A549 (cell line): ENCODE measurements at regions not wholly inside any gene's neighbourhood (a gene's known extent, or its start where the extent isn't known, plus 50 kb on each side); places are given as distances from the start of the nearest gene placed in this dataset.
"Not testable (repeated sequence)": the region's sequence is repeated elsewhere in the genome, so short reads cannot be mapped to it uniquely, and the experiment has no call there.

Experiments
- ATAC-seq, 2 experiments: fragments of 200-7000 bp in 1 of 2; fragments of >200 bp in 1 of 2; cut with Nextera tagmentation in 1 of 2; cut with Tn5 transposase in 1 of 2; 3 replicates each; pipeline versions ENCODE4 v1.8.0 to v1.9.1; 2018 to 2020; ENCODE audit warnings: mild to moderate bottlenecking in 1 of 2, moderate library complexity in 1 of 2
- CTCF ChIA-PET: fragments of 300-600 bp; sonication (Branson Sonifier 250); formaldehyde crosslinking; extraction: SDS; loops from one replicate; lab custom pipeline; 2021; ENCODE audit warnings: antibody characterized with exemption, inconsistent platforms; lab: Yijun Ruan, JAX
- POLR2A ChIA-PET: fragments of 350-600 bp; formaldehyde crosslinking; extraction: SDS; loops from one replicate; lab custom pipeline; 2021; ENCODE audit warnings: antibody characterized with exemption, inconsistent platforms; lab: Yijun Ruan, JAX
- DNase-seq, 2 experiments: peaks; one replicate each; pipeline versions ENCODE4 v3.0.0 to v3.0.0-alpha.2; 2011 to 2016; ENCODE audit warnings: low read depth in 1 of 2, low spot score in 1 of 2
- FAIRE-seq: peaks from 2 replicates; lab custom pipeline; 2011; peaks lifted over from hg19 to GRCh38; lab: Jason Lieb, UNC
- H3K27ac ChIP-seq, 2 experiments: fragments of >200 bp; sonication (Bioruptor Twin); formaldehyde crosslinking; 3 replicates each; pipeline ENCODE4 v1.5.1; 2016 to 2017
- H3K4me1 ChIP-seq: fragments of >200 bp; sonication (Bioruptor Twin); formaldehyde crosslinking; 3 replicates; pipeline ENCODE4 v1.6.1; 2016
- H3K4me2 ChIP-seq: fragments of >200 bp; sonication (Bioruptor Twin); formaldehyde crosslinking; 3 replicates; pipeline ENCODE4 v1.6.1; 2016
- H3K4me3 ChIP-seq: fragments of >200 bp; sonication (Bioruptor Twin); formaldehyde crosslinking; 3 replicates; pipeline ENCODE4 v1.5.1; 2016
- H3K9me3 ChIP-seq: fragments of >200 bp; sonication (Bioruptor Twin); formaldehyde crosslinking; 3 replicates; pipeline ENCODE4 v1.6.1; 2016
- CHD2 ChIP-seq: fragments of 150-350 bp; IDR thresholded peaks from 2 replicates; pipeline ENCODE4 v1.6.1; 2014; ENCODE audit warnings: low read length; ENCODE audit not compliant: partially characterized antibody
- EHF ChIP-seq: fragments of 250-450 bp; sonication (Bioruptor Pico); IDR thresholded peaks from 2 replicates; pipeline ENCODE4 v1.5.0; 2020; ENCODE audit warnings: mild to moderate bottlenecking
- EHMT2 ChIP-seq: fragments of 200-600 bp; sonication (generic); IDR thresholded peaks from 2 replicates; pipeline ENCODE4 v1.6.1; 2016; ENCODE audit warnings: antibody characterized with exemption, low read depth, mild to moderate bottlenecking, moderate library complexity
- EP300 ChIP-seq, 2 experiments: fragments of >200 bp; sonication (Bioruptor Twin); formaldehyde crosslinking; IDR thresholded peaks; 2 replicates in 1 of 2; 3 replicates in 1 of 2; pipeline ENCODE4 v1.6.1; 2016 to 2017
- ESRRA ChIP-seq: fragments of 150-350 bp; IDR thresholded peaks from 2 replicates; pipeline ENCODE4 v1.6.1; 2014; ENCODE audit warnings: mild to moderate bottlenecking, low read length, borderline replicate concordance
- HOXA7 ChIP-seq: fragments of 250-450 bp; sonication (Bioruptor Pico); IDR thresholded peaks from 2 replicates; pipeline ENCODE4 v1.5.0; 2020; ENCODE audit warnings: mild to moderate bottlenecking, moderate library complexity
- JUN ChIP-seq, 2 experiments: fragments of >200 bp; sonication (Bioruptor Twin); formaldehyde crosslinking; IDR thresholded peaks; 2 replicates in 1 of 2; 3 replicates in 1 of 2; pipeline ENCODE4 v1.6.1; 2016 to 2017
- NR3C1 ChIP-seq: fragments of >200 bp; sonication (Bioruptor Twin); formaldehyde crosslinking; IDR thresholded peaks from 3 replicates; pipeline ENCODE4 v1.6.1; 2017
- RAD21 ChIP-seq, 2 experiments: fragments of >200 bp in 1 of 2; sonication (Bioruptor Twin) in 1 of 2; formaldehyde crosslinking in 1 of 2; IDR thresholded peaks in 1 of 2; conservative IDR thresholded peaks in 1 of 2; 2 replicates in 1 of 2; 3 replicates in 1 of 2; pipeline ENCODE4 v1.6.1; 2012 to 2018; ENCODE audit warnings: inconsistent platforms in 1 of 2
- RARB ChIP-seq: fragments of 250-450 bp; sonication (Bioruptor Pico); IDR thresholded peaks from 2 replicates; pipeline ENCODE4 v1.8.0; 2021; ENCODE audit warnings: mild to moderate bottlenecking, moderate library complexity
- RCOR1 ChIP-seq: fragments of 150-350 bp; IDR thresholded peaks from 2 replicates; pipeline ENCODE4 v1.6.1; 2014; ENCODE audit warnings: antibody characterized with exemption, low read length, low read depth
- RFX5 ChIP-seq: fragments of 450-650 bp; IDR thresholded peaks from 2 replicates; pipeline ENCODE4 v1.7.1; 2014; ENCODE audit warnings: antibody characterized with exemption, mild to moderate bottlenecking, moderate library complexity
- TFCP2L1 ChIP-seq: fragments of 250-450 bp; sonication (Bioruptor Pico); IDR thresholded peaks from 2 replicates; pipeline ENCODE4 v1.5.0; 2021; ENCODE audit warnings: mild to moderate bottlenecking
- WGBS: methylation state at CpG from one replicate; pipeline ENCODE4 v1.1.6; 2017; ENCODE audit errors: missing lambda C conversion rate; 5-methylcytosine and 5-hydroxymethylcytosine counted together
- TF ChIP-seq, protein P1 (sequence below): IDR thresholded peaks from 2 replicates; pipeline ENCODE4 v1.6.1; 2012
- TF ChIP-seq, protein P2 (sequence below): fragments of 150-350 bp; IDR thresholded peaks from 2 replicates; pipeline ENCODE4 v1.6.1; 2014; ENCODE audit warnings: low read depth, mild to moderate bottlenecking, low read length
- TF ChIP-seq, protein P3 (sequence below): fragments of 450-650 bp; IDR thresholded peaks from 2 replicates; pipeline ENCODE4 v1.6.1; 2014; ENCODE audit warnings: antibody characterized with exemption

DNA sequence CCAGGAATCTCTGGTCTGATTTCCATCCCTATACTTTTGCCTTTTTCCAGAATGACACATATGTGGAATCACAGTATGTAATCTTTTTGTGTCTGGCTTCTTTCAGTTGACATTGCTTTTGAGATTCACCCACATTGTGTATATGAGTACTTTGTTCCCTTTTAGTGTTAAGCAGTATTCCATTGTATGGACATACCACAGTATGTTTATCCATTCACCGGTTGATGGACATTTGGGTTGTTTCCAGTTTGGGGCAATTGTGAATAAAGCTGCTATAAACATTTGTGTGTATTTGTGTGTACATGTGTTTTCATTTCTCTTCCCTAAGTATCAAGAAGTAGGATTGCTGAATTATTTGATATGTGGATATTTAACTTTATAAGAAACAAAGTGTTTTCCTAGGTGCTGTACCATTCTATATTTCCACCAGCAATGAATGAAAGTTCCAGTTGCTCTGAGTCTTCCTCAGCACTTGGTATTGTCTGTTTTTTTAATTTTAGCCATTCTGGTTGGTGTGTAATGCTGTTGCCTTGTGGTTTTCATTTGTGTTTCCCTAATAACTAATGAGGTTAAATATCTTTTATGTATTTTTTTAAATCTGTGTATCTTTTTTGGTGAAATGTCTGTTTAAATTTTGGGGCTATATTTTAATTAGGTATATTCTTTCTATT is 203.5 kb upstream of the HAAO start:
- H3K4me2 ChIP-seq = no peak overlapping the region
- 93% methylated on average over 1 of the region's 1 CpG for WGBS
- no peak for ATAC-seq
- DNase-seq = no peak
- H3K27ac ChIP-seq = no peak overlapping the region
- peaks cover 3% of the 10 kb centered on the region; the same call in 1 of the 3 replicates for H3K9me3 ChIP-seq
- H3K4me1 ChIP-seq = peaks cover 12% of the 10 kb centered on the region
- TF ChIP-seq JUN (IDR thresholded peaks at IDR 0.05) (no peak), RAD21 (conservative IDR thresholded peaks at IDR 0.05 in 1 of 2, IDR thresholded peaks at IDR 0.05 in 1 of 2) (no peak), RARB (CRISPR knock-in tag) (no peak), CHD2 (no peak), RFX5 (no peak), NR3C1 (no peak), TFCP2L1 (CRISPR knock-in tag) (no peak), EHF (CRISPR knock-in tag) (no peak), EHMT2 (no peak), RCOR1 (no peak), HOXA7 (CRISPR knock-in tag) (no peak), EP300 (IDR thresholded peaks at IDR 0.05) (no peak), ESRRA (no peak)
- TF ChIP-seq, protein P1, sequence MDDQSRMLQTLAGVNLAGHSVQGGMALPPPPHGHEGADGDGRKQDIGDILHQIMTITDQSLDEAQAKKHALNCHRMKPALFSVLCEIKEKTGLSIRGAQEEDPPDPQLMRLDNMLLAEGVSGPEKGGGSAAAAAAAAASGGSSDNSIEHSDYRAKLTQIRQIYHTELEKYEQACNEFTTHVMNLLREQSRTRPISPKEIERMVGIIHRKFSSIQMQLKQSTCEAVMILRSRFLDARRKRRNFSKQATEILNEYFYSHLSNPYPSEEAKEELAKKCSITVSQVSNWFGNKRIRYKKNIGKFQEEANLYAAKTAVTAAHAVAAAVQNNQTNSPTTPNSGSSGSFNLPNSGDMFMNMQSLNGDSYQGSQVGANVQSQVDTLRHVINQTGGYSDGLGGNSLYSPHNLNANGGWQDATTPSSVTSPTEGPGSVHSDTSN = no peak
- TF ChIP-seq, protein P2, sequence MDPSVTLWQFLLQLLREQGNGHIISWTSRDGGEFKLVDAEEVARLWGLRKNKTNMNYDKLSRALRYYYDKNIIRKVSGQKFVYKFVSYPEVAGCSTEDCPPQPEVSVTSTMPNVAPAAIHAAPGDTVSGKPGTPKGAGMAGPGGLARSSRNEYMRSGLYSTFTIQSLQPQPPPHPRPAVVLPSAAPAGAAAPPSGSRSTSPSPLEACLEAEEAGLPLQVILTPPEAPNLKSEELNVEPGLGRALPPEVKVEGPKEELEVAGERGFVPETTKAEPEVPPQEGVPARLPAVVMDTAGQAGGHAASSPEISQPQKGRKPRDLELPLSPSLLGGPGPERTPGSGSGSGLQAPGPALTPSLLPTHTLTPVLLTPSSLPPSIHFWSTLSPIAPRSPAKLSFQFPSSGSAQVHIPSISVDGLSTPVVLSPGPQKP = no peak
- TF ChIP-seq, protein P3, sequence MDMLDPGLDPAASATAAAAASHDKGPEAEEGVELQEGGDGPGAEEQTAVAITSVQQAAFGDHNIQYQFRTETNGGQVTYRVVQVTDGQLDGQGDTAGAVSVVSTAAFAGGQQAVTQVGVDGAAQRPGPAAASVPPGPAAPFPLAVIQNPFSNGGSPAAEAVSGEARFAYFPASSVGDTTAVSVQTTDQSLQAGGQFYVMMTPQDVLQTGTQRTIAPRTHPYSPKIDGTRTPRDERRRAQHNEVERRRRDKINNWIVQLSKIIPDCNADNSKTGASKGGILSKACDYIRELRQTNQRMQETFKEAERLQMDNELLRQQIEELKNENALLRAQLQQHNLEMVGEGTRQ = no peak
- FAIRE-seq = no peak
- no peak overlapping the region for H3K4me3 ChIP-seq
- POLR2A ChIA-PET = no interaction called here
- CTCF ChIA-PET = no interaction called here

DNA sequence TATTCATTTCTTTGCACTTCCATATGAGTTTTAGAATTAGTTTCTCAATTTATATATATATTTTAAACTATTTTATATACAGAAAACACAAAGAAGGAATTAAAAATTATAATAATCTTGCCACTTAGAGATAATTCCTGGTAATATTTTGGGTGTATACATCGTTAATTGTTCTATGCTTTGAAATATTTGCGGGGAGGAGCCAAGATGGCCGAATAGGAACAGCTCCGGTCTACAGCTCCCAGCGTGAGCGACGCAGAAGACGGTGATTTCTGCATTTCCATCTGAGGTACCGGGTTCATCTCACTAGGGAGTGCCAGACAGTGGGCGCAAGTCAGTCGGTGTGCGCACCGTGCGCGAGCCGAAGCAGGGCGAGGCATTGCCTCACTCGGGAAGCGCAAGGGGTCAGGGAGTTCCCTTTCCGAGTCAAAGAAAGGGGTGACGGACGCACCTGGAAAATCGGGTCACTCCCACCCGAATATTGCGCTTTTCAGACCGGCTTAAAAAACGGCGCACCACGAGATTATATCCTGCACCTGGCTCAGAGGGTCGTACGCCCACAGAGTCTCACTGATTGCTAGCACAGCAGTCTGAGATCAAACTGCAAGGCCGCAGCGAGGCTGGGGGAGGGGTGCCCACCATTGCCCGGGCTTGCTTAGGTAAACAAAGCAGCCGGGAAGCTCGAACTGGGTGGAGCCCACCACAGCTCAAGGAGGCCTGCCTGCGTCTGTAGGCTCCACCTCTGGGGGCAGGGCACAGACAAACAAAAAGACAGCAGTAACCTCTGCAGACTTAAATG is 197.1 kb upstream of the HAAO start:
- H3K4me1 ChIP-seq = peaks cover 15% of the 10 kb centered on the region
- 75% methylated on average over 35 of the region's 37 CpGs for WGBS
- H3K27ac ChIP-seq, H3K4me3 ChIP-seq, H3K4me2 ChIP-seq, H3K9me3 ChIP-seq, FAIRE-seq, POLR2A ChIA-PET, DNase-seq, ATAC-seq: not testable (repeated sequence)
- CTCF ChIA-PET = interaction anchor here (1.2 to 1.3 kb wide), 2 partner anchors 10 to 14 kb away, joined by 3 to 4 read pairs; no protein-coding TSS in a partner anchor

DNA sequence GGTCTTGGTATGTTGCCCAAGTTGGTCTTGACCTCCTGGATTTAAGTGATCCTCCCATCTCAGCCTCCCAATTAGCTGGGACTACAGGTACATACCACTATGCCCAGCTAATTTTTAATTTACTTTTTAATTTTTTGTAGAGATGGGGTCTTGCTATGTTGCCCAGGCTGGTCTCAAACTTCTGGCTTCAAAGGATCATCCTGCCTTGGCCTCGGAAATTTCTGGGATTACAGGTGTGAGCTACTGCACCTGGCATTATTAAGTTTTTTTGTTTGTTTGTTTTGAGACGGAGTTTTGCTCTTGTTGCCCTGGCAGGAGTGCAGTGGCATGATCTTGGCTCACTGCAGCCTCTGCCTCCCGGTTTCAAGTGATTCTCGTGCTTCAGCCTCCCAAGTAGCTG is 195.7 kb upstream of the HAAO start:
- peaks cover 15% of the 10 kb centered on the region for H3K4me1 ChIP-seq
- WGBS = 56% methylated on average over 4 of the region's 4 CpGs
- H3K4me3 ChIP-seq, H3K27ac ChIP-seq, FAIRE-seq, H3K4me2 ChIP-seq, H3K9me3 ChIP-seq, ATAC-seq, DNase-seq: not testable (repeated sequence)
- POLR2A ChIA-PET = interaction anchor here (1.6 kb wide), 1 partner anchor 238 kb away, joined by 5 read pairs; the partner anchor contains the start of gene ZFP36L2
- CTCF ChIA-PET = interaction anchor here (0.8 to 4.7 kb wide), 7 partner anchors 14 to 241 kb away, joined by 3 to 42 read pairs (median 5); no protein-coding TSS in a partner anchor
